HUES64 (cell line): ENCODE measurements at regions not wholly inside any gene's neighbourhood (a gene's known extent, or its start where the extent isn't known, plus 50 kb on each side); places are given as distances from the start of the nearest gene placed in this dataset.

Source experiments
- H3K27ac ChIP-seq: 2 replicates; pipeline ENCODE4 v1.7.0; 2013; ENCODE audit warnings: low read depth, low read length, inconsistent platforms
- H3K27me3 ChIP-seq: 2 replicates; pipeline ENCODE4 v1.6.1; 2013; ENCODE audit warnings: mild to moderate bottlenecking, low read length; ENCODE audit not compliant: insufficient read depth
- H3K36me3 ChIP-seq: 2 replicates; pipeline ENCODE4 v1.6.1; 2013; ENCODE audit warnings: mild to moderate bottlenecking, low read length; ENCODE audit not compliant: insufficient read depth
- H3K4me1 ChIP-seq: 2 replicates; pipeline ENCODE4 v1.6.1; 2013; ENCODE audit warnings: mild to moderate bottlenecking, low read length, moderate library complexity; ENCODE audit not compliant: insufficient read depth
- H3K4me3 ChIP-seq: 2 replicates; pipeline ENCODE4 v1.5.1; 2013; ENCODE audit warnings: mild to moderate bottlenecking, low read length, moderate library complexity
- H3K9ac ChIP-seq: 2 replicates; pipeline ENCODE4 v1.6.1; 2013; ENCODE audit warnings: mild to moderate bottlenecking, low read depth, low read length
- H3K9me3 ChIP-seq: 2 replicates; pipeline ENCODE4 v1.6.1; 2013; ENCODE audit warnings: low read depth, low read length; ENCODE audit not compliant: insufficient read depth
- WGBS: fragments of 150-250, 120-280 bp; methylation state at CpG from one replicate; pipeline ENCODE4 v1.1.7; 2013; ENCODE audit warnings: missing lambda C conversion rate; 5-methylcytosine and 5-hydroxymethylcytosine counted together

- 87% methylated on average over 2 of the region's 2 CpGs for WGBS
- no peaks in the 10 kb centered on the region for H3K36me3 ChIP-seq
- no peaks in the 10 kb centered on the region for H3K9me3 ChIP-seq
- no peak overlapping the region for H3K27ac ChIP-seq
- H3K27me3 ChIP-seq: no peaks in the 10 kb centered on the region
- no peaks in the 10 kb centered on the region for H3K4me1 ChIP-seq
- H3K4me3 ChIP-seq: no peak overlapping the region
- no peak overlapping the region for H3K9ac ChIP-seq
These were observed 988.4 kb downstream of the FLRT2 start for GRCh38 chr14:86518298-86518697.

DNA sequence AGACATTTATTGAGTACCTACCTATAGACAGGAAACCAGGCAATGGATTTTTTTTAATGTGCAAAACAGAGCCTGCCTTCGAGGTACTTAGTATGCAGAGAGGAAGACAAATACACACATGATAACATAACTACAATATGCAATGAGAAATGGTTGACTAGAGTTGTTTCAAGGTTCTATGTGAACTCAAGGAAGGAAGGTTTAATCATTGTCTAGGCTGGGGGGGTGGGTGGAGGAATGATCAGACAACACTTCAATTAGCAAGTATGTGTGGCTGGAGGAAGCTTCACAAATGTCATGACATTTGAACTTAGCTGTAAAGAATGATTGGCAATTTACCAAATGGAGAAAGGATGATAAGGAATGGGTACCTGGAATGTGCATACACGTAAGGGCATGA is 985.3 kb downstream of the FLRT2 start:
- Histone ChIP-seq H3K27ac (no peak overlapping the region), H3K9ac (no peak overlapping the region), H3K4me1 (no peaks in the 10 kb centered on the region), H3K4me3 (no peak overlapping the region), H3K36me3 (no peaks in the 10 kb centered on the region), H3K27me3 (no peaks in the 10 kb centered on the region), H3K9me3 (no peaks in the 10 kb centered on the region)
- 91% methylated on average over 1 of the region's 2 CpGs for WGBS

DNA sequence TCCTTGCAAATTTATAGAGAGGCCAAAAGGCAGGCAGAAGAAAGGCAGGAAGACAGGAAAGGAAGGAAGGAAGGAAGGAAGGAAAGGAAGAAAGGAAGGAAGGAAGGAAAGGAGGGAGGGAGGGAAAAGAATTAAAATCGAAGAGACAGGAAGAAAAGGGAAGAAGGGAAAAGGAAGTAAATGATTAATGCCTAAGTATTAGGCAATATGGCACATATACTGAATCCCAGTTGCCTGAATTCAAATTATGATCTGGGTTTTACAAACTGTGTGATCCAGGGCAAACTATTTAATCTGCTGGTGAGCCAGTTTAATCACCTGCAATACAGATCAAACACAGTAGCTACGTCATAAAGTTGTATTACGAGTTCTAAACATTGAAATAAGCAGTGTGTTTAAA is 983.6 kb downstream of the FLRT2 start:
- Histone ChIP-seq H3K9ac (no peak overlapping the region), H3K9me3 (no peaks in the 10 kb centered on the region), H3K4me1 (no peaks in the 10 kb centered on the region), H3K27me3 (no peaks in the 10 kb centered on the region), H3K36me3 (no peaks in the 10 kb centered on the region), H3K27ac (no peak overlapping the region), H3K4me3 (no peak overlapping the region)
- 98% methylated on average over 3 of the region's 3 CpGs for WGBS

DNA sequence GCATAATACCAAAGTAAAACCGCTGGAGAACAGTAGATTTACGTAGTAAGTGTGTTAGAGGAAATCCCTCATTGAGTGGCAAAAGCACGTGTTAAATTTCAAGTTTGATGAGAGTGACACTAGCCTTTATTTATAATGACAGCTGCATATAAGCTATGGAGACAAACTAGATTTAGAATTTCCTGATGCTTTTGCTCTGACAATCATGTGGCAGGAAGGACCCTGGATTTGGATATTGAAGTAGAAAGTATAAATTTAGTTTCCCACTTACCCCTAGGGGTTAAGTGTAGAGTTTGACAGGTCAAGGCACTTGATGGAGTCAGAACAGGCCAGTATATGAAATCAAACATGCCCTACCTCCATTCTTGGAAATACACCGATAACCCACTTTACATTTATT is 983.1 kb downstream of the FLRT2 start:
- no peak overlapping the region for H3K9ac ChIP-seq
- H3K27me3 ChIP-seq: no peaks in the 10 kb centered on the region
- H3K27ac ChIP-seq: no peak overlapping the region
- H3K4me3 ChIP-seq: no peak overlapping the region
- no peaks in the 10 kb centered on the region for H3K36me3 ChIP-seq
- no peaks in the 10 kb centered on the region for H3K4me1 ChIP-seq
- H3K9me3 ChIP-seq: no peaks in the 10 kb centered on the region
- WGBS: 95% methylated on average over 3 of the region's 4 CpGs

DNA sequence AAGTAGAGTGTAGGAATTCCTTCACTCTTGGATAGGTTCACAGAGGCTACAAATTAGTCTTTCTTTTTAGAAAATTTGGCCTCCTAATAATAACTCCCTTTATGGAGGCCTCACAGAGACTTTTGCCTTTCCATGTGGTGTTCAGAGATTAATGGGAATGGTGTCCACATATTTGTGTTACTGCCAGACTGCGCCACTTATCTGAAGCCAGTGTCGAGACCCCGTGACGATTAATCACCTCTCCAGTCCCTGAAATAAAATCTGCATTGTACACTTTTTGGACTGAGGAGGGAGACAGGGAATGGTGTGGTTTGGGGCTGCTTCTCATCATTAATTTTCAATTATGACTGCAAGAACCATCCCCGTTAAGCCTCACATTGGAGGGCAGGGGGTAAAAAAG is 980.5 kb downstream of the FLRT2 start:
- no peaks in the 10 kb centered on the region for H3K36me3 ChIP-seq

DNA sequence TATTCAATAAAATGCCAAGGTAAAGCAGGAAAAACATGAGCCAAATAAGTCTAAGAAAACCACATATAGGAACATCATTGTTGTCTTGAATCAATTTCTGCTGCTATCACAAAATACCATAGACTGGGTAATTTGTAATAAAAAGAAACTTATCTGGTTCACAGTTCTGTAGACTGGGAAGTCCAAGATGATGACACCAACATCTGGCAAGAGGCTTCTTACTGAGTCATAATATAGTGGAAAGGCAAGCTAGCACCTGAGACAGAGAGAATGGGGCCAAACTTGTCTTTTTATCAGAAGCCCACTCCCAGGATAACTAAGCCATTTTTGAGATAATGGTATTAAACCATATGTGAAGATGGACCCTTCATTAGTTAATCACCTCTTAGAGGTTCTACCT is 975.9 kb downstream of the FLRT2 start:
- H3K9ac ChIP-seq: no peak overlapping the region
- no peaks in the 10 kb centered on the region for H3K9me3 ChIP-seq
- H3K27ac ChIP-seq: no peak overlapping the region
- no peaks in the 10 kb centered on the region for H3K4me1 ChIP-seq
- no peak overlapping the region for H3K4me3 ChIP-seq
- H3K36me3 ChIP-seq: no peaks in the 10 kb centered on the region
- H3K27me3 ChIP-seq: no peaks in the 10 kb centered on the region

More for the DNA sequence above, 980.5 kb downstream of the FLRT2 start:
- Histone ChIP-seq H3K9ac (no peak overlapping the region), H3K4me3 (no peak overlapping the region), H3K27me3 (no peaks in the 10 kb centered on the region), H3K4me1 (no peaks in the 10 kb centered on the region), H3K9me3 (no peaks in the 10 kb centered on the region), H3K27ac (no peak overlapping the region)
- WGBS: 90% methylated on average over 4 of the region's 5 CpGs

- no peak overlapping the region for H3K4me3 ChIP-seq
- H3K9ac ChIP-seq: no peak overlapping the region
- 90% methylated on average over 1 of the region's 2 CpGs for WGBS
- no peaks in the 10 kb centered on the region for H3K9me3 ChIP-seq
- H3K27me3 ChIP-seq: no peaks in the 10 kb centered on the region
- H3K27ac ChIP-seq: no peak overlapping the region
- H3K4me1 ChIP-seq: no peaks in the 10 kb centered on the region
- H3K36me3 ChIP-seq: no peaks in the 10 kb centered on the region
These were observed 971.7 kb downstream of the FLRT2 start for GRCh38 chr14:86501611-86502010.

DNA sequence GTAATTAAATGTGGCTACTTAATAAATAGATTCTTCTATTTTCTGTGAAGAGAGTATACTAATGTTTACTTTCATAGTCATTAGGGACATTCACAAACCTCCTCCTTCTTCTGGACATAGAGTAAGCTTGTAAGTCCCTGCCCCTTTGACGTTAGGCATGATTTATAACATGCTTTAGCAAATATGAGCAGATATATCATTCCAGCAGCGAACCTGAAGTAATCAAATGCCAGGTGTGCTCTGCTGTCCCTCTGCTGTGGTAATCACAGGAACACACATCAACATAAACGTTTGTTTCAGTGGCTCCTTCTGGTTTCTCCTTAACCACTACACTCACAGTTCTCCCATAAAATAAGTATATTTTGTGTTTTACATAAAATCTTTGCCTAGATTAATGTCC is 961.8 kb downstream of the FLRT2 start:
- Histone ChIP-seq H3K27ac (no peak overlapping the region), H3K9ac (no peak overlapping the region), H3K9me3 (no peaks in the 10 kb centered on the region), H3K36me3 (no peaks in the 10 kb centered on the region), H3K4me3 (no peak overlapping the region), H3K4me1 (no peaks in the 10 kb centered on the region), H3K27me3 (no peaks in the 10 kb centered on the region)
- WGBS: 86% methylated on average over 3 of the region's 3 CpGs

DNA sequence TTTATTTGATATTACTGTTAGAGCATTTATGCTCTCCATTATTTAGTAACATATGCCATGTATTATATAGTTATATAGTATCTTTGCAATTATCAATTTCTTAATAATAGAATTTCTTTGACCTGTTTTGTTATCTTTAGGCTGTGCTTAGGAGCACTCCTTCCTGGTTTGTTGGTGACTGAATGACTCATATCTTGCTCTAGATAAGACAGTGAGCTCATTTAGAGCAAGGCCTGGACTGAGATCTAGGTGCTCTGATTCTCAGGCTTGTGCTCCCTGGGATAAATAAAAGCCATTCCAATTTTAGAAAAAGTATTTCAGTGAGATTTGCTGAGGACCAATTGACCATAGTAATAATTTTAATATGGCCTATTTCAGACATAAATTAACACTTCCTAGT is 951.2 kb downstream of the FLRT2 start:
- H3K27me3 ChIP-seq: no peaks in the 10 kb centered on the region
- no peaks in the 10 kb centered on the region for H3K36me3 ChIP-seq
- H3K9me3 ChIP-seq: no peaks in the 10 kb centered on the region
- H3K4me3 ChIP-seq: no peak overlapping the region
- H3K4me1 ChIP-seq: no peaks in the 10 kb centered on the region
- H3K27ac ChIP-seq: no peak overlapping the region
- no peak overlapping the region for H3K9ac ChIP-seq

GRCh38 chr14:86464341-86464740 is 934.4 kb downstream of the FLRT2 start:
- Histone ChIP-seq H3K27me3 (no peaks in the 10 kb centered on the region), H3K27ac (no peak overlapping the region), H3K4me1 (no peaks in the 10 kb centered on the region), H3K9ac (no peak overlapping the region), H3K36me3 (no peaks in the 10 kb centered on the region), H3K9me3 (no peaks in the 10 kb centered on the region), H3K4me3 (no peak overlapping the region)
- WGBS: 90% methylated on average over 5 of the region's 5 CpGs

GRCh38 chr14:86462193-86462753 is 932.3 kb downstream of the FLRT2 start:
- 100% methylated on average over 1 of the region's 1 CpG for WGBS
- Histone ChIP-seq H3K4me3 (no peak overlapping the region), H3K27me3 (no peaks in the 10 kb centered on the region), H3K9me3 (no peaks in the 10 kb centered on the region), H3K9ac (no peak overlapping the region), H3K36me3 (no peaks in the 10 kb centered on the region), H3K4me1 (no peaks in the 10 kb centered on the region), H3K27ac (no peak overlapping the region)

- H3K9ac ChIP-seq: no peak overlapping the region
- WGBS: 100% methylated on average over 1 of the region's 2 CpGs
These were observed 927.7 kb downstream of the FLRT2 start for GRCh38 chr14:86457481-86458135.

More at GRCh38 chr14:86457481-86458135, 927.7 kb downstream of the FLRT2 start:
- Histone ChIP-seq H3K9me3 (no peaks in the 10 kb centered on the region), H3K27ac (no peak overlapping the region), H3K4me1 (no peaks in the 10 kb centered on the region), H3K4me3 (no peak overlapping the region), H3K36me3 (no peaks in the 10 kb centered on the region), H3K27me3 (no peaks in the 10 kb centered on the region)
